GM19438 (cell line): ENCODE measurements at regions not wholly inside any gene's neighbourhood (a gene's known extent, or its start where the extent isn't known, plus 50 kb on each side); places are given as distances from the start of the nearest gene placed in this dataset.

Experiments used
- ATAC-seq: cut with Tn5 transposase; IDR thresholded peaks from one replicate; pipeline ENCODE4 v1.9.1; 2021; ENCODE audit warnings: low read depth; ENCODE audit not compliant: unreplicated experiment

GRCh38 chr7:47047384-47047783, 534.5 kb downstream of the TNS3 start:
- ATAC-seq, result no peak

- ATAC-seq, result no peak
Observed at GRCh38 chr7:47046949-47047348, 535.0 kb downstream of the TNS3 start.

GRCh38 chr7:47045207-47046051, 536.5 kb downstream of the TNS3 start:
- ATAC-seq, result no peak

- ATAC-seq, result no peak
Observed at GRCh38 chr7:47044625-47045024, 537.3 kb downstream of the TNS3 start.

GRCh38 chr7:47043304-47043703, 538.6 kb downstream of the TNS3 start:
- ATAC-seq, result no peak

GRCh38 chr7:47042669-47043068, 539.2 kb downstream of the TNS3 start:
- no peak for ATAC-seq

- no peak for ATAC-seq
Observed at GRCh38 chr7:47040795-47041347, 541.0 kb downstream of the TNS3 start.

GRCh38 chr7:47039904-47040303, 542.0 kb downstream of the TNS3 start:
- no peak for ATAC-seq

GRCh38 chr7:47039089-47039648, 542.7 kb downstream of the TNS3 start:
- no peak for ATAC-seq

- no peak for ATAC-seq
Observed at GRCh38 chr7:47038621-47039020, 543.3 kb downstream of the TNS3 start.

GRCh38 chr7:47037607-47038006, 544.3 kb downstream of the TNS3 start:
- no peak for ATAC-seq

- no peak for ATAC-seq
Observed at GRCh38 chr7:47036909-47037308, 545.0 kb downstream of the TNS3 start.

- no peak for ATAC-seq
Observed at GRCh38 chr7:47035522-47035921, 546.4 kb downstream of the TNS3 start.

- ATAC-seq, result no peak
Observed at GRCh38 chr7:47034180-47034579, 547.7 kb downstream of the TNS3 start.

GRCh38 chr7:47032536-47032908, 549.4 kb downstream of the TNS3 start:
- no peak for ATAC-seq

- ATAC-seq, result no peak
Observed at GRCh38 chr7:47031786-47032535, 550.0 kb downstream of the TNS3 start.

- no peak for ATAC-seq
Observed at GRCh38 chr7:47028284-47028683, 553.6 kb downstream of the TNS3 start.

GRCh38 chr7:47027695-47028240, 554.1 kb downstream of the TNS3 start:
- ATAC-seq, result no peak

GRCh38 chr7:47026780-47027361, 555.0 kb downstream of the TNS3 start:
- no peak for ATAC-seq

GRCh38 chr7:47024991-47025390, 556.9 kb downstream of the TNS3 start:
- ATAC-seq, result no peak

GRCh38 chr7:47008461-47008860, 573.5 kb downstream of the TNS3 start:
- no peak for ATAC-seq
